Keratinocyte (primary cell): ENCODE measurements at regions not wholly inside any gene's neighbourhood (a gene's known extent, or its start where the extent isn't known, plus 50 kb on each side); places are given as distances from the start of the nearest gene placed in this dataset.

Experiments
- DNase-seq: peaks from one replicate; pipeline ENCODE4 v3.0.0-alpha.2; 2011; ENCODE audit warnings: low read depth, missing footprints, low spot score
- FAIRE-seq: peaks from 2 replicates; lab custom pipeline; 2011; peaks lifted over from hg19 to GRCh38; lab: Jason Lieb, UNC
- H2AFZ ChIP-seq: 2 replicates; pipeline ENCODE4 v1.6.0; 2012; ENCODE audit warnings: low read length, control low read depth, inconsistent platforms; ENCODE audit not compliant: control insufficient read depth
- H3K27ac ChIP-seq: 2 replicates; pipeline ENCODE4 v1.5.1; 2011; ENCODE audit warnings: low read length; ENCODE audit not compliant: control insufficient read depth, insufficient read depth
- H3K27me3 ChIP-seq: 3 replicates; pipeline ENCODE4 v1.6.0; 2011; ENCODE audit warnings: low read length; ENCODE audit not compliant: control insufficient read depth, insufficient read depth; ENCODE audit errors: extremely low read depth
- H3K36me3 ChIP-seq, 2 experiments: 2 replicates in 1 of 2; 3 replicates in 1 of 2; pipeline ENCODE4 v1.5.1; 2011; ENCODE audit warnings: low read length in 2 of 2, mild to moderate bottlenecking in 1 of 2; ENCODE audit not compliant: control insufficient read depth in 2 of 2, insufficient read depth in 2 of 2; ENCODE audit errors: extremely low read depth in 1 of 2
- H3K4me1 ChIP-seq: 3 replicates; pipeline ENCODE4 v1.5.1; 2011; ENCODE audit warnings: low read length; ENCODE audit not compliant: control insufficient read depth, insufficient read depth; ENCODE audit errors: extremely low read depth
- H3K4me2 ChIP-seq: 3 replicates; pipeline ENCODE4 v1.6.0; 2011; ENCODE audit warnings: low read depth, low read length; ENCODE audit not compliant: control insufficient read depth, insufficient read depth; ENCODE audit errors: extremely low read depth
- H3K4me3 ChIP-seq, 3 experiments: fragments of 200-600 bp in 1 of 3; sonication (generic) in 1 of 3; 2 replicates in 2 of 3; 3 replicates in 1 of 3; pipeline ENCODE4 v1.5.1; 2011 to 2016; ENCODE audit warnings: low read length in 3 of 3, mild to moderate bottlenecking in 3 of 3, control low read depth in 2 of 3, inconsistent platforms in 1 of 3, low read depth in 1 of 3, mixed read lengths in 1 of 3, mixed run types in 1 of 3, moderate library complexity in 1 of 3; ENCODE audit not compliant: control insufficient read depth in 2 of 3, insufficient read depth in 2 of 3; ENCODE audit errors: extremely low read depth in 1 of 3
- H3K79me2 ChIP-seq: 2 replicates; pipeline ENCODE4 v1.6.0; 2012; ENCODE audit warnings: low read length; ENCODE audit not compliant: control insufficient read depth, insufficient read depth
- H3K9ac ChIP-seq: 3 replicates; pipeline ENCODE4 v1.6.0; 2011; ENCODE audit warnings: low read length; ENCODE audit not compliant: control insufficient read depth, insufficient read depth; ENCODE audit errors: extremely low read depth
- H3K9me1 ChIP-seq: 3 replicates; pipeline ENCODE4 v1.6.0; 2011; ENCODE audit warnings: low read length; ENCODE audit not compliant: control insufficient read depth, insufficient read depth; ENCODE audit errors: extremely low read depth
- H3K9me3 ChIP-seq: 2 replicates; pipeline ENCODE4 v1.5.1; 2012; ENCODE audit warnings: low read depth, low read length; ENCODE audit not compliant: control insufficient read depth
- H4K20me1 ChIP-seq: 3 replicates; pipeline ENCODE4 v1.6.0; 2011; ENCODE audit warnings: low read length; ENCODE audit not compliant: control insufficient read depth, insufficient read depth; ENCODE audit errors: extremely low read depth
- EZH2 ChIP-seq: IDR thresholded peaks from one replicate; pipeline ENCODE4 v1.6.1; 2012; ENCODE audit warnings: inconsistent platforms, mild to moderate bottlenecking, low read length, moderate library complexity
- dilution Hi-C: fragments of 300-500 bp; cut with MboI; formaldehyde crosslinking; loops from one replicate; pipeline ENCODE4 v1.7.0; 2020; ENCODE audit warnings: low sequenced_read_pairs; ENCODE audit not compliant: extremely low pct_ligation_motif_present
- TF ChIP-seq, protein P1 (sequence below), 3 experiments: IDR thresholded peaks in 1 of 3; conservative IDR thresholded peaks in 1 of 3; optimal IDR thresholded peaks in 1 of 3; 2 replicates in 2 of 3; 3 replicates in 1 of 3; pipeline versions ENCODE3 to v1.5.1; 2011; ENCODE audit warnings: low read length in 3 of 3, mild to moderate bottlenecking in 3 of 3, moderate library complexity in 2 of 3, control low read depth in 1 of 3, inconsistent platforms in 1 of 3; ENCODE audit not compliant: insufficient read depth in 2 of 3; ENCODE audit errors: extremely low read depth in 1 of 3

DNA sequence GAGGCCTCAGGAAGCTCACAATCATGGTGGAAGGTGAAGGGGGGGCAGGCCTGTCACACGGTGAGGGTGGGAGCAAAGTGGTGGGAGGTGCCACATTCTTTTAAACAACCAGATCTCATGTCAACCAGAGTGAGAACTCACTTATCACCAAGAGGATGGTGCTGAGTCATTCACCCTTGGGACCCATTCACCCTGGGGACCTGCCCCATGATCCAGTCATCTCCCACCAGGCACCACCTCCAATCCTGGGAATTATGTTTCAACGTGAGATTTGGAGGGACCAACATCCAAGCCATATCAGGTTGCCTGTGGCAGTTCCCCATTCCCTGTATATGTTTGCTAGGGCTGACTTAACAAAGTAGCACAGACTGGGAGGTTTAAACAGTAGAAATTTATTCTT is 318.4 kb upstream of the CLNK start:
- no peaks in the 10 kb centered on the region for H3K36me3 ChIP-seq
- H3K9me3 ChIP-seq: no peaks in the 10 kb centered on the region
- H3K79me2 ChIP-seq: no peaks in the 10 kb centered on the region
- H4K20me1 ChIP-seq: no peaks in the 10 kb centered on the region
- H2AFZ ChIP-seq: no peak overlapping the region
- TF ChIP-seq, protein P1, sequence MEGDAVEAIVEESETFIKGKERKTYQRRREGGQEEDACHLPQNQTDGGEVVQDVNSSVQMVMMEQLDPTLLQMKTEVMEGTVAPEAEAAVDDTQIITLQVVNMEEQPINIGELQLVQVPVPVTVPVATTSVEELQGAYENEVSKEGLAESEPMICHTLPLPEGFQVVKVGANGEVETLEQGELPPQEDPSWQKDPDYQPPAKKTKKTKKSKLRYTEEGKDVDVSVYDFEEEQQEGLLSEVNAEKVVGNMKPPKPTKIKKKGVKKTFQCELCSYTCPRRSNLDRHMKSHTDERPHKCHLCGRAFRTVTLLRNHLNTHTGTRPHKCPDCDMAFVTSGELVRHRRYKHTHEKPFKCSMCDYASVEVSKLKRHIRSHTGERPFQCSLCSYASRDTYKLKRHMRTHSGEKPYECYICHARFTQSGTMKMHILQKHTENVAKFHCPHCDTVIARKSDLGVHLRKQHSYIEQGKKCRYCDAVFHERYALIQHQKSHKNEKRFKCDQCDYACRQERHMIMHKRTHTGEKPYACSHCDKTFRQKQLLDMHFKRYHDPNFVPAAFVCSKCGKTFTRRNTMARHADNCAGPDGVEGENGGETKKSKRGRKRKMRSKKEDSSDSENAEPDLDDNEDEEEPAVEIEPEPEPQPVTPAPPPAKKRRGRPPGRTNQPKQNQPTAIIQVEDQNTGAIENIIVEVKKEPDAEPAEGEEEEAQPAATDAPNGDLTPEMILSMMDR (optimal IDR thresholded peaks at IDR 0.05 in 1 of 3, IDR thresholded peaks at IDR 0.05 in 1 of 3, conservative IDR thresholded peaks at IDR 0.05 in 1 of 3; ENCODE audit: extremely low read depth in 1 of 3, insufficient read depth in 2 of 3, low read length in 3 of 3): no peak
- no peak for TF ChIP-seq EZH2
- no peak overlapping the region for H3K27ac ChIP-seq
- FAIRE-seq (no peak), DNase-seq (no peak)
- H3K4me3 ChIP-seq: no peak overlapping the region
- dilution Hi-C loops: no loop called here
- H3K4me1 ChIP-seq: no peaks in the 10 kb centered on the region
- no peaks in the 10 kb centered on the region for H3K27me3 ChIP-seq
- no peak overlapping the region for H3K4me2 ChIP-seq
- H3K9ac ChIP-seq: no peak overlapping the region
- H3K9me1 ChIP-seq: no peaks in the 10 kb centered on the region

DNA sequence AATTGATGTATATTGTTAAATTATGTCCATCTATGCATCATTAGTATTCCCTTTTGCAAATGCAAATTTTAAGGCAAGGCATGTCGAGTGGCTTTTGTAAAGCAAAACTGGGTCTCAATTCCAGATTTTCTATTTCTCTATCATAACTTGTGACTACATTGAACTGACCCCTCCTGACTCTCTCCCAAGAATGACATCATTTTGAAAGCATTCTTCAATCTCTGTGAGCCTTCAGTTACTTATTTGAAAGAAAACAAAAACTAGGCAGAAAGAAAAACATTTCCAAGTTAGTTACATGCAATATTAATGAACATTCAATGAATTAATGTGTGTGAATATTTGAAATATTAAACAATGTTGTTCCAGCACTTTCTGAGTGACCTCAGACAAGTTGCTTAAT is 314.3 kb upstream of the CLNK start:
- no peaks in the 10 kb centered on the region for H3K79me2 ChIP-seq
- no peaks in the 10 kb centered on the region for H3K27me3 ChIP-seq
- no peaks in the 10 kb centered on the region for H3K36me3 ChIP-seq
- no peak overlapping the region for H3K27ac ChIP-seq
- no peak overlapping the region for H3K9ac ChIP-seq
- DNase-seq (no peak), FAIRE-seq (no peak)
- no peak overlapping the region for H2AFZ ChIP-seq
- no peaks in the 10 kb centered on the region for H3K9me3 ChIP-seq
- no peak overlapping the region for H3K4me2 ChIP-seq
- H3K4me1 ChIP-seq: no peaks in the 10 kb centered on the region
- H4K20me1 ChIP-seq: no peaks in the 10 kb centered on the region
- dilution Hi-C loops: no loop called here
- H3K4me3 ChIP-seq: no peak overlapping the region
- no peaks in the 10 kb centered on the region for H3K9me1 ChIP-seq
- TF ChIP-seq, protein P1 (optimal IDR thresholded peaks at IDR 0.05 in 1 of 3, IDR thresholded peaks at IDR 0.05 in 1 of 3, conservative IDR thresholded peaks at IDR 0.05 in 1 of 3; ENCODE audit: extremely low read depth in 1 of 3, insufficient read depth in 2 of 3, low read length in 3 of 3): no peak
- TF ChIP-seq EZH2: no peak
